ENCODE measurements at regions not wholly inside any gene's neighbourhood (a gene's known extent, or its start where the extent isn't known, plus 50 kb on each side); places are given as distances from the start of the nearest gene placed in this dataset.
"Not testable (repeated sequence)": the region's sequence is repeated elsewhere in the genome, so short reads cannot be mapped to it uniquely, and the experiment has no call there.

DNA sequence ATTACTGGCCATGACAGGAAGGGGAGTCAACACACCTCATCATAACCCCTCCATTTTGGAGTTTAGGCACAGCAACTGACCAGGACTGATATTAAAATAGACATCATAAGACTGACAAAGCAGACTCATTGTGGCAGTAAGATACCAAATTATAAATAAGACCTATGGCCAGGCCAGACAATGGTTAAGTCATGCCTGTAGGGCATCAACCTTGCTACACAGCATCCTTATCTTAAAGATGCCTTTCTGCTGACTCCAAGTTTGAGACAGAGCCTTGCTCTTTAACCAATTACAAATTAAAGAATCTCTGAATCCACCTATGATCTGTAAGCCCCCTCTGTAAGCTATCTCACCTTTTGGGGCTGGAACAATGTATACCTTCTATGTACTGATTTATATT, 65.5 kb downstream of the VCX2 start:
- no peak for DNase-seq

DNA sequence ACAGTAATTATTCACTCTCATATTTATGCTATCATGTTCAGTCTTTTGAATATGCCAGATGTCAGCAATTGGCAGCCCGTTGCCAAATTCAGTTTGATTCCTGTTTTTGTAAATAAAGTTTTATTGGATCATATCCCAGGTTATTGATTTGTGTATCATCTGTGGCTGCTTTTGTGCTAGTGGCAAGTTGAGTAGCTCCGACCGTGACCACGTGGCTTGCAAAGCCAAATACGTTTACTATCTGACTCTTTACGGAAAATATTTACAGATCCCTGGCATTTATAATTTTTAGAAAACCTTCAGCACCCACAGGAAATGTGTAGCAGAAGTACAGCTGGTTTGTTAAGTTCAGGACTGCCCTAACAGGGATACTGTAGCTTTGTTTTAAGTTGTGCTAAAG, 67.4 kb downstream of the VCX2 start:
- DNase-seq = no peak

- DNase-seq = no peak
Observed at GRCh38 chrX:8091510-8091909, 79.6 kb downstream of the VCX2 start.

- DNase-seq = no peak
Observed at GRCh38 chrX:8090906-8091305, 80.2 kb downstream of the VCX2 start.

DNA sequence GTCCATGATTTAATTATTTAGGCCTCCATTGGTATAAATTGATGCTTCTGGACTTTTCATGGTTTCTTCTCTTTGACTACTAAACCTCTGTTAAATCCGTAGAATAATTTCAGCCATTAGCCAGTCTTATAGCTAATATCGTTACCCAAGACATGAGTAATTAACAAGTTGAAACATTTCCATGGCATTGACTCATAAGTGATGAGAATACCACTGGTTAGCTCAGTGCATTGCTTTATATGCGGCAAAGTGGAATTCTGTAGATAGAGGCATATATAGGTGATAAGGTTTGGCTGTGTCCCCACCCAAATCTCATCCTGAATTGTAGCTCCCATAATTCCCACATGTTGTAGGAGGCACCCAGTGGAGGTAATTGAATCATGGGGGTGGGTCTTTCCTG, 80.6 kb downstream of the VCX2 start:
- DNase-seq = no peak

GRCh38 chrX:8089141-8089540, 81.9 kb downstream of the VCX2 start:
- no peak for DNase-seq

DNA sequence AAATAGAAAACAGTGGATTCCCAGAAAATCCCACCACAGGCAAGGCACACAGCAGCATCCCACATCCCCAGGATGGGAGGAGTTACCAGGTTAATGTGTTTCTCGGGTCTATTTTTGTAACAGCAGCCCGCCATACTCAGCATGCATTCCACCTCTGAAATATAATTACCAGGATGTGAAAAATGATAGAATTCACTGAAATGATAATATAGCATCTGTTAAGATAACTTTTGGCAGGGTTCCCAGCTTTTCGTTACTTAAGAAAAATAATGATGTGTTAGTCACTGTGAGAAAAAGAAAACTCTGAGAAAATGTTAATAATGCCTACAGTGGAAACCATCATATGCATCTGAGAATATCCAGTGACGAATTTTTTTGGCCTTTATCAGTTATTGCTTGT, 87.1 kb downstream of the VCX2 start:
- peak; percentile 16 for DNase-seq

DNA sequence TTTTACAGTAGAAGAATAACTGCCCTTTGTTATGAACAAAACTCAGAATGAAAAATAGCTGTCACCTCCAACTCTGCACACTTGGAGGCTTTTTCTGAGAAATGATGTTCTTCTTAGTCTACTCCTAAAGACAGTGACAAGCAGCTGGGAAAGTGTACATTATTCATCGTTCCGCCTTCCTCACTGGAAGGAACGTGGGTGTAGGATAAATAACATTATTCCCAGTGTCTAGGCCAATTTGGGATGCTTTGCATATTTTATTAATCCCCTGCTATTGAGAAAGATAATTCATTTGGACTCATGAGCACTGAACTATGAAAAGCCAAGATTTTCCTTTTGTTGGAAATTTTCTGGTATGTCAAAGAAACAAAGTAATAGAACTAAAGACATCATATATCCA, 87.8 kb downstream of the VCX2 start:
- DNase-seq = no peak

DNA sequence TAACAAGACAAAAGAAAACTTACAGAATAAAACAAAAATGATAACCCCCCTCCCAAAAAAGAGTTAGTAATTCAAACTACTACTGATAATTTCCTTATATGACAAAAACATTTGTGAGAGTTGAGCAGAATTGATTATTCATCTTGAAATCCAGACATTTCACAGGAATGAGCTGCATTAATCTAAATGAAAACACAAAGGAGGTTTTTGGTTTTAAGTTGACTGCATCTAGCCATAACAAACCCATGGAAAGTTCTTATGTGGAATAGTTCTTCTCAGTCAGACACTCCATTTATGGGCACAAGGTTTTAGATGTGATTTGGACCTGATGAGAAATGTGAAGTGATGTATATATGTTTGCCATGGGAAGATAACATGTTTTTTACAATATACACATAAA, 95.4 kb downstream of the VCX2 start:
- DNase-seq = no peak

DNA sequence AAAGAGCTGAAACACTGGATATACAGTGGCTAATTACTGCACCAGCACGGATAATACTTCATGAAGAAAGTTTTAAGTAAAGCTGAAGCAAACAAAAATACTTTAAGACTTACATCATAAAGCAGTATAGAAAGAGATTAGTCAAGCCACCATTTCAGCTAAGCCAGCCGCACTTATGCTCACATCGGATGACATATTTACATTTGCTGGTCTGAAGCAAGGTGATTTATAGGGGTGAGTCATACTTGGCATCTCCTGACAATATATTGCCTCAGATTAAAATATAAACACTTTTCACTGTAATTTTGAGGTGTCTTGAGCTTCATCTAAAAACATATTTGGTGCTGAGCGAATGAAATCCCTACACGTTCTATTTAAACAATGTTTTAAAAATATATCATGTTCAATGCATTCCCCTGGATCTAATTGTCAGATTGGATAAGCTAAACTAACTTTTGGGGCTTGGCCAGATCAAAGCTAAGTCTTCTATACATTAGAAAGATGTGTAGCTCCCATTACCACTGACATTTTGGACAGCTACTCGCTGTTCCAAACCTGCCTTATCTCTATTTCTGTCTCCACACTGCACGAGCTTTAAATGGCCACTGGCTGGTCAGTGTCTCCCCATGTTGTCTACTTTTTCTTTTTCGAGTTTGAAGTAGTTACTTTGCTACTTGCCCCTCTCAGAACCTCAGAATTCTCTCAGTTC, 103.2 kb downstream of the VCX2 start:
- DNase-seq = no peak

DNA sequence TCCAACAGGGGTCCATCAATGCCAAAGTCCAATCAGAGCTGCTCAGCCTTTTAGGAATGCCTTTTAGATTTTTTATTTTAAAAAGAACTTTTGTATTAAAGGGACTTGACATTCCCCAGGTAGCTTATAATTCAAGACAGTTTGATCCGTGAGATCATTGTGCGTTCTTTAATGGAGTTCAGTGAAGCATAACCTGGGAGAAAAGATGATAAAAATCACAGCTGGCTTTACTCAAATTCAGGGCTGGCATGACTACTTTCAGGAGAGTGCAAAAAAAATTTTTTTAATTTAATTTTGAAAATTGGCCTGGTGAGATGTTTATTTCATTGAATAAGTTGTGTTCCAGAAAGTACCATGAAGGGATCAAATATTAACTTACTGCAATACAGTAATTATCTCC, 118.2 kb downstream of the VCX2 start:
- no peak for DNase-seq

- no peak for DNase-seq
Observed at GRCh38 chrX:8049827-8050226, 121.2 kb downstream of the VCX2 start.

DNA sequence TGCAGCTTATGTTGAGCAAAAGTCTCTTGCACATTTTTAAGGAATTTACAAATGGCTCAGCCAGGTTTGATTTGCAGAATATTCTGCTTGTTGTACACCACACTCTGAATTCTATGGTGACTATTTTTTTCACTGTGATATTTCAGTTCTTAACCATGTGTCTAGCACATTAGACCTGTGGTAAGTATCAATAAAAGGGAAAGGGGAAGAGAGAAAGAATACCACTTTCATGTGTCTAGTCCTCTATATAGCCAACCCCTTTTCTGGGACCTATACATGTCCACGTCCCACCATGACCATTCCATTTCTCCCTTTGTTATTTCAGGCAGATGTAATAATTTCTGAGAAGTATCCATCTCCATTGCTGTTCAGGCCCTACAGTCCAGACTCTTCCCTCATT, 121.3 kb upstream of the PNPLA4 start:
- no peak for DNase-seq

DNA sequence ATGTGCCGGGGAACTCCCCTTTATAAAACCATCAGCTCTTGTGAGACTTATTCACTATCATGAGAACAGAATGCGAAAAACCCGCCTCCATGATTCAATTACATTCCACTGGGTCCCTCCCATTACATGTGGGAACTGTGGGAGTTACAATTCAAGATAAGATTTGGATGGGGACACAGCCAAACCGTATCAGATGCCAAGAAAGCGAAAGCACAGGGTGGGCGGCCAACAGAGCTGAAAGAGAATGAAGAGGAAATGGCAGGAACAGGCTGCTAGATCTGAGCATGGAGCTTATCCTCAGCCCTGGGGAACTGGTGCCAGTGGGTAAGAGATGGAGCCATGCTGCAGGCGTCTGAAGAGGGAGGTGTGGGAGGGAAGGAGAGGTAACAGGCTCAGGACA, 117.7 kb upstream of the PNPLA4 start:
- no peak for DNase-seq

- no peak for DNase-seq
Observed at GRCh38 chrX:8043546-8043945, 116.3 kb upstream of the PNPLA4 start.

DNA sequence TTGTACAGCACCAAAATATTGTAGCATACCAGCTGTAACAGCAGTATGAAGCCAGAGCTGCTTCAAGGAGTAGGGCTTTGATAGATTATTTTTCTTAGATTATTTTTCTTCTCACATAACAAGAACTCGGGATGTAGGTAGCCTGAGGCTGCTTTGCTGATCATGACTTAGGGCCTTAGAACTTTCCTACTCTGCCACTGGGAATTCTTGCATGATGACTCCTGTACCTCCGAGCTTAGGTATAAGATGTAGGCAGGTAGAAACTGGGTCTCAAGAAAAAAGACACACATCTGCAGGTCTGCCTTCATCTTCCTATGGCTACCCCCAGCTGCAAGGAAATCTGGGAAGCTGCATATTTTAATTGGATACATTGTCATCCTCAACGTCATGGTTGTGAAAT, 115.9 kb upstream of the PNPLA4 start:
- DNase-seq = no peak

GRCh38 chrX:8042304-8042703, 115.1 kb upstream of the PNPLA4 start:
- DNase-seq = no peak

- DNase-seq = not testable (repeated sequence)
Observed at GRCh38 chrX:8039711-8040110, 112.5 kb upstream of the PNPLA4 start.

DNA sequence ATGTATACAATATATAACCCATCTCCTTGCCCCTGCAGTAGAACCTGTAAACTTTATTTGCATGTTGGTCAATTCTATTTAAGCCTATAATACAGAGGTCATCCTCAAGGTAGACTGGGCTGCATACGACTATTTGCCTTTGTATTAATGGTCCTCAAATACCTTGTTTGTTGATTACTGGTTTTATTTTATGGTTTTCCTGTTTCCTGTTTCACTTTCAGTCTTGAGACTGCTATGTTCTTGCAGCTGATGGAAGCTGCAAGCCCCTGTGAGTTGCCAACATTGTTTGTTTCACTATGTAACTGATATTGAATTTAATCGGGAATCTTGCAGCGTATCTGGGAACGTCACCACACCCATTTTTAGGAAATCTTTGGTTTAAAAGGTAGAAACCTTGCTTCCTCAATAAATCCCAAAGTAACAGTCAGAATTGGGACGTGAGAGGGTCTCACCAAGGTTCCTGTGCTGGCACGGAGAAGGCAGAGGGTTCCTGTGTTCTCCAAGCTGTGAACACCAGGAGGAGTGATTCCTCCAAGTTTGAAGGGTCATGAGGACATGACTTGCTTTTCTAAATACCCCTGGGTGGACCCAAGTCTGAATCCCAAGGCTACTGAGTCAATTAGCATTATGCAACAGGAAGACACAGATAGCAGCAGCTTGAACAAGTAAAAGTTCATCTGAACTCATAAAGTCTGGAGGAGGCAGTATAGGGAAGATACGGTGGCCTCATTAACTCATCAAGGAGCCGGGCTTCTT, 110.6 kb upstream of the PNPLA4 start:
- no peak for DNase-seq

DNA sequence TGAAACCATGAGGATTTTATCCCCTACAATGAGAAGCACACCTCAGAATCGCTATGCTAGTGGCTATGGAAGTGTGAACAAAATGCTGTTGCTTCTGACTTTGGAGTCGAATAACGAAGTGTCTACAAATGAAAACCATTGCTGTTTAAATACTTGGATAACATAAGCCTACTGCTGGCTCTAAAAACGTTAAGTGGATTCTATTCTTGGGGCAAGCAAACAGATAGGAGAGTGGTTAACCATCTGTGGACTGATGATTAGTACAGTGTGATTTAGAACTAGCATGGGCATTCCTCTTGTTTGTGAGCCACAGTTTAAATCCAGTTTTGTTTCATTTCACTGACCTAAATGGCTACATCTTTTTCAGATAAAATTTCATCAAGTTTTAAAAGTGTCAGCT, 109.7 kb upstream of the PNPLA4 start:
- DNase-seq = no peak

GRCh38 chrX:8034058-8034457, 106.8 kb upstream of the PNPLA4 start:
- DNase-seq = no peak

- DNase-seq = peak; percentile 19
Observed at GRCh38 chrX:8033175-8033574, 106.0 kb upstream of the PNPLA4 start.

GRCh38 chrX:8030361-8030760, 103.1 kb upstream of the PNPLA4 start:
- DNase-seq = no peak

GRCh38 chrX:8027827-8028226, 100.6 kb upstream of the PNPLA4 start:
- DNase-seq = no peak
